Stimulated activated CD4-positive, alpha-beta T cell treated with anti-CD3 and anti-CD28 coated beads, Interleukin-12 subunit alpha, Interleukin-12 subunit beta, amount 100 ng/mL, for 48 hours (primary cell): ENCODE measurements at regions not wholly inside any gene's neighbourhood (a gene's known extent, or its start where the extent isn't known, plus 50 kb on each side); places are given as distances from the start of the nearest gene placed in this dataset.

Source experiments
- DNase-seq, 3 donors: peaks; one replicate each; pipeline ENCODE4 v3.0.0-alpha.2; 2020; ENCODE audit warnings: low read depth in 2 of 3, low spot score in 1 of 3

- DNase-seq = no peak
Observed at GRCh38 chr2:7209757-7210555, 292.7 kb downstream of the RNF144A start.

GRCh38 chr2:7210712-7211111 is 293.5 kb downstream of the RNF144A start:
- DNase-seq = no peak

GRCh38 chr2:7225848-7226247 is 308.6 kb downstream of the RNF144A start:
- no peak for DNase-seq

- DNase-seq = no peak
Observed at GRCh38 chr2:7226501-7226900, 309.3 kb downstream of the RNF144A start.

GRCh38 chr2:7233126-7233525 is 315.9 kb downstream of the RNF144A start:
- no peak for DNase-seq

GRCh38 chr2:7237466-7237865 is 320.3 kb downstream of the RNF144A start:
- DNase-seq = no peak

GRCh38 chr2:7239078-7239477 is 321.9 kb downstream of the RNF144A start:
- DNase-seq = no peak

GRCh38 chr2:7241041-7241745 is 324.0 kb downstream of the RNF144A start:
- no peak for DNase-seq

GRCh38 chr2:7242189-7242867 is 325.1 kb downstream of the RNF144A start:
- DNase-seq = no peak

GRCh38 chr2:7243276-7243675 is 326.1 kb downstream of the RNF144A start:
- no peak for DNase-seq

- no peak for DNase-seq
Observed at GRCh38 chr2:7256377-7256776, 339.2 kb downstream of the RNF144A start.

- no peak for DNase-seq
Observed at GRCh38 chr2:7262727-7263126, 345.5 kb downstream of the RNF144A start.

- no peak for DNase-seq
Observed at GRCh38 chr2:7264791-7265190, 347.6 kb downstream of the RNF144A start.

- DNase-seq = no peak
Observed at GRCh38 chr2:7265286-7265685, 348.1 kb downstream of the RNF144A start.

- DNase-seq = no peak
Observed at GRCh38 chr2:7269106-7269643, 352.0 kb downstream of the RNF144A start.

- DNase-seq = no peak
Observed at GRCh38 chr2:7270011-7270431, 352.8 kb downstream of the RNF144A start.

- no peak for DNase-seq
Observed at GRCh38 chr2:7272210-7272609, 355.0 kb downstream of the RNF144A start.

GRCh38 chr2:7278984-7279383 is 361.8 kb downstream of the RNF144A start:
- no peak for DNase-seq

GRCh38 chr2:7279421-7279949 is 362.3 kb downstream of the RNF144A start:
- DNase-seq = no peak

GRCh38 chr2:7280790-7281189 is 363.6 kb downstream of the RNF144A start:
- DNase-seq = no peak
